ENCODE measurements at regions not wholly inside any gene's neighbourhood (a gene's known extent, or its start where the extent isn't known, plus 50 kb on each side); places are given as distances from the start of the nearest gene placed in this dataset.

- H3K9me2 ChIP-seq (ENCODE audit: insufficient read depth): no peaks in the 10 kb centered on the region
- no peak overlapping the region for H3K4me2 ChIP-seq (ENCODE audit: low read length)
- no peak overlapping the region for H3K9ac ChIP-seq (ENCODE audit: low read length)
- H3K36me3 ChIP-seq (ENCODE audit: control insufficient read depth in 1 of 2, insufficient read depth in 2 of 2, low read length in 2 of 2): no peaks in the 10 kb centered on the region
- ChIA-PET POLR2A (no interaction called here), CTCF (no interaction called here), RAD21 (ENCODE audit: low non-redundant PET in 1 of 2, low total read pairs in 2 of 2, uncharacterized antibody in 2 of 2, unreplicated experiment in 2 of 2) (no interaction called here)
- H3K79me2 ChIP-seq (ENCODE audit: insufficient read depth, low read length): no peaks in the 10 kb centered on the region
- no peaks in the 10 kb centered on the region for H4K20me1 ChIP-seq (ENCODE audit: insufficient read depth)
- H3K27me3 ChIP-seq (ENCODE audit: insufficient read depth, low read length): no peaks in the 10 kb centered on the region
- no peak for DNase-seq (ENCODE audit: low read depth, low spot score)
- no peaks in the 10 kb centered on the region for H3K9me3 ChIP-seq (ENCODE audit: control insufficient read depth in 1 of 2, insufficient read depth in 1 of 2, low read depth in 1 of 2, low read length in 2 of 2)
- ATAC-seq: no peak
- H3K27ac ChIP-seq (ENCODE audit: low read depth, low read length): no peak overlapping the region
- no TSS peak for BruUV-seq (replicated peaks)
- no peak overlapping the region for H2AFZ ChIP-seq (ENCODE audit: low read depth, low read length, poor library complexity, severe bottlenecking)
- peaks cover 0 to 14% of the 10 kb centered on the region in 2 experiments; a peak in 3 of 4 replicates for H3K4me1 ChIP-seq (ENCODE audit: control insufficient read depth in 1 of 2, insufficient read depth in 2 of 2, low read length in 2 of 2)
- no peak overlapping the region for H3K4me3 ChIP-seq (replicated peaks in 1 of 2; ENCODE audit: low read depth in 1 of 2, low read length in 2 of 2)
- TF ChIP-seq CBX3 (IDR thresholded peaks at IDR 0.05; ENCODE audit: low read depth): no peak
- TF ChIP-seq MAX (IDR thresholded peaks at IDR 0.05): no peak
- TF ChIP-seq TCF7L2 (IDR thresholded peaks at IDR 0.05; ENCODE audit: borderline replicate concordance, extremely low read depth, insufficient read depth, insufficient read length): no peak
- TF ChIP-seq POLR2A (IDR thresholded peaks at IDR 0.05; ENCODE audit: borderline replicate concordance, extremely low read depth, insufficient read depth, insufficient read length): no peak
- TF ChIP-seq JUND (IDR thresholded peaks at IDR 0.05): no peak
- no peak for TF ChIP-seq SRF (IDR thresholded peaks at IDR 0.05; ENCODE audit: low read depth)
- intact Hi-C loops (cut with micrococcal nuclease): no loop called here
These were observed 57.7 kb upstream of the KLF14 start for GRCh38 chr7:130791746-130792145.

GRCh38 chr7:130793855-130794618 is 60.0 kb upstream of the KLF14 start:
- Histone ChIP-seq H3K36me3 (ENCODE audit: control insufficient read depth in 1 of 2, insufficient read depth in 2 of 2, low read length in 2 of 2) (no peaks in the 10 kb centered on the region), H3K79me2 (ENCODE audit: insufficient read depth, low read length) (no peaks in the 10 kb centered on the region), H2AFZ (ENCODE audit: low read depth, low read length, poor library complexity, severe bottlenecking) (peak overlapping the region; percentile 19), H4K20me1 (ENCODE audit: insufficient read depth) (no peaks in the 10 kb centered on the region), H3K9me3 (ENCODE audit: control insufficient read depth in 1 of 2, insufficient read depth in 1 of 2, low read depth in 1 of 2, low read length in 2 of 2) (no peaks in the 10 kb centered on the region), H3K27ac (ENCODE audit: low read depth, low read length) (peak overlapping the region; percentile 41; the same call in 1 of the 2 replicates), H3K4me3 (replicated peaks in 1 of 2; ENCODE audit: low read depth in 1 of 2, low read length in 2 of 2) (peak overlapping the region; percentile 35 to 51), H3K4me2 (ENCODE audit: low read length) (peak overlapping the region; percentile 69), H3K9ac (ENCODE audit: low read length) (peak overlapping the region; percentile 54), H3K9me2 (ENCODE audit: insufficient read depth) (no peaks in the 10 kb centered on the region), H3K27me3 (ENCODE audit: insufficient read depth, low read length) (no peaks in the 10 kb centered on the region), H3K4me1 (ENCODE audit: control insufficient read depth in 1 of 2, insufficient read depth in 2 of 2, low read length in 2 of 2) (peaks cover 0 to 14% of the 10 kb centered on the region in 2 experiments; a peak in 3 of 4 replicates)
- DNase-seq (ENCODE audit: low read depth, low spot score) (peak; percentile 21), ATAC-seq (peak; percentile 90)
- ChIA-PET RAD21 (ENCODE audit: low non-redundant PET in 1 of 2, low total read pairs in 2 of 2, uncharacterized antibody in 2 of 2, unreplicated experiment in 2 of 2) (no interaction called here), CTCF (interaction anchor here (0.7 to 1.4 kb wide), 4 partner anchors 15 to 724 kb away, joined by 3 to 5 read pairs (median 3); partner anchors contain the start of gene KLHDC10), POLR2A (no interaction called here)
- no TSS peak for BruUV-seq (replicated peaks)
- intact Hi-C loops (cut with micrococcal nuclease): no loop called here
- TF ChIP-seq ZNF274 (IDR thresholded peaks at IDR 0.05; ENCODE audit: low read depth, low read length) (no peak), RAD21 (IDR thresholded peaks at IDR 0.05; ENCODE audit: low read depth) (peak; percentile 43), REST (IDR thresholded peaks at IDR 0.05; ENCODE audit: low read depth) (no peak), CBX3 (IDR thresholded peaks at IDR 0.05; ENCODE audit: low read depth) (no peak), ATF3 (IDR thresholded peaks at IDR 0.05) (no peak), POLR2A (IDR thresholded peaks at IDR 0.05; ENCODE audit: borderline replicate concordance, extremely low read depth, insufficient read depth, insufficient read length) (no peak), JUND (IDR thresholded peaks at IDR 0.05) (no peak), CTCF (IDR thresholded peaks at IDR 0.05 in 2 of 3, conservative IDR thresholded peaks at IDR 0.05 in 1 of 3; ENCODE audit: borderline replicate concordance in 1 of 3, insufficient read depth in 1 of 3, low read depth in 2 of 3, low read length in 2 of 3) (peak; percentile 24 to 53 (median 25); a peak in 4 of 6 replicates), EZH2phosphoT487 (IDR thresholded peaks at IDR 0.05; ENCODE audit: borderline replicate concordance) (no peak)
